HG02588 (cell line): ENCODE measurements at regions not wholly inside any gene's neighbourhood (a gene's known extent, or its start where the extent isn't known, plus 50 kb on each side); places are given as distances from the start of the nearest gene placed in this dataset.

Experiments
- ATAC-seq: cut with Tn5 transposase; IDR thresholded peaks from one replicate; pipeline ENCODE4 v1.9.1; 2021; ENCODE audit warnings: mild to moderate bottlenecking, moderate library complexity; ENCODE audit not compliant: unreplicated experiment

GRCh38 chr21:41689289-41689583 lies 77.6 kb downstream of the RIPK4 start:
- no peak for ATAC-seq

DNA sequence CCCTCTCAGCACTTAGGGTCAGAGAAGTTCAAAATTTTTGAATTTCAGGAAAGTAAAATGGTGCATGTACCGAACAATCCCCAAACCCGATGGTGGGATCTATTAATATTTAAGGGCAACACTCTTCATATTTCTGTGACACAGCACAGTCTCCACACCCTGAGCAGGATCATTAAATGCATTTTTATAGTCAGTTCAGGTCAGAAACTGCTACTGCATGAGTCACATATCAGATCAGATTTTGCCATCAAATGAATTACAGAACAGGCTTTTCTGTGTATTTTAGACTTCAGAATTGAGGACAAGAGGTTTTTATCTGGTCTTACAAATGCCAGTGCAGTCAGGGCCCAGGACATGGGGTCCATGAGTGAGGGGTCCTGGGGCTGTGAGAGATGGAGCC lies 79.2 kb downstream of the RIPK4 start:
- ATAC-seq, result no peak

- no peak for ATAC-seq
These were observed 80.2 kb downstream of the RIPK4 start for GRCh38 chr21:41686664-41687063.

DNA sequence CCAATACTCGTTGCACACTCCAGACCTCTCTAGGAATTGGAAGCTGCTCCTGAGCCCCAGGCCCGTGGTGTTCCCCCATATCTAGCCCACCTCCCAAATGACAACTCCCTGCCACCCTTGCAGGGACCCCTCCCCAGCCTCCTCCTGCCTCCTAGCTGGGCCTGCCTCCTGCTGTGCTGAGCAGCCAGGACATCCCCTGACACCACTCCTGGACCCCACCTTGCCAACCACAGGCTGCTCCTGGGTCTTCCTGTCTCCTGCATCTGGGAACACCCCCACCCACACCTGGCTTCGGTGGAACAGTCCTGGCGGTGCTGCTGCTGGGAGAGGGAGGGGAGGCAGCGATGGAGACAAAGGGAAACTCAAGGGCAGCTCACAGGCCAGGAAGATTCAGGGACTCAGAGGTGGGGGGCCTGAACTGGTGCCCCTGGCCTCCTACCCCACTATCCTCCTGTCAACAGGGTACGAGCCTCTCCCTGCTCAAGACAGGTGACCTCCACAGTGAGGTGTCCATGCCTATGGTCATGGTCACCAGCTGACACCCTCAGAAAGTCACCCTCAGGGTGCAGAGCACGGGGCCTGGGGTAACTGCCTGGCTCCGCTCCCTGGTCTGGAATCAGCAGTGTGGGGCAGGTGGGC lies 81.2 kb downstream of the RIPK4 start:
- no peak for ATAC-seq

- no peak for ATAC-seq
These were observed 82.2 kb downstream of the RIPK4 start for GRCh38 chr21:41684381-41685245.

GRCh38 chr21:41683815-41684214 lies 83.0 kb downstream of the RIPK4 start:
- ATAC-seq, result no peak

DNA sequence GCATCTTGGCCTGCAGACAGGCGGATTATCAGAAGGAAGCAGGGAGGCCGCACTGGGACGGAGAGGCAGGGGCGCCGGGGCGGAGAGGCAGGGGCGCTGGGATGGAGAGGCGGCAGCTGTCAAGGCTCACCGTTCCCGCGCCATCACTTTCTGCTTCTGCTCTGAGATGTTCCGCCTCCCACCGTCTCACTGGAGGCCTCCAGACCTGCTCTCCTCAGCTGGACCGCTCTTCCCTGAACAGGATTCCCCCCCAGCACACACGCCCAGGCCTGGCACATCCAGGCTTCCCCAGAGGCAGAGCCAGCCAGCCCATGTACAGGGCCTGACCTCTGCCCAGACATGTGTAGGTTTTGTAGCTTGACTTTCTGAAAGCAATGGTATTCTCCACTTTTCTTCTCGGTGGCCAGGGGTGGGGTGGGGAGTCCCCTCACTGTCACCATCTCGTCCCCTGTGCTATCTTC lies 84.1 kb downstream of the RIPK4 start:
- no peak for ATAC-seq

DNA sequence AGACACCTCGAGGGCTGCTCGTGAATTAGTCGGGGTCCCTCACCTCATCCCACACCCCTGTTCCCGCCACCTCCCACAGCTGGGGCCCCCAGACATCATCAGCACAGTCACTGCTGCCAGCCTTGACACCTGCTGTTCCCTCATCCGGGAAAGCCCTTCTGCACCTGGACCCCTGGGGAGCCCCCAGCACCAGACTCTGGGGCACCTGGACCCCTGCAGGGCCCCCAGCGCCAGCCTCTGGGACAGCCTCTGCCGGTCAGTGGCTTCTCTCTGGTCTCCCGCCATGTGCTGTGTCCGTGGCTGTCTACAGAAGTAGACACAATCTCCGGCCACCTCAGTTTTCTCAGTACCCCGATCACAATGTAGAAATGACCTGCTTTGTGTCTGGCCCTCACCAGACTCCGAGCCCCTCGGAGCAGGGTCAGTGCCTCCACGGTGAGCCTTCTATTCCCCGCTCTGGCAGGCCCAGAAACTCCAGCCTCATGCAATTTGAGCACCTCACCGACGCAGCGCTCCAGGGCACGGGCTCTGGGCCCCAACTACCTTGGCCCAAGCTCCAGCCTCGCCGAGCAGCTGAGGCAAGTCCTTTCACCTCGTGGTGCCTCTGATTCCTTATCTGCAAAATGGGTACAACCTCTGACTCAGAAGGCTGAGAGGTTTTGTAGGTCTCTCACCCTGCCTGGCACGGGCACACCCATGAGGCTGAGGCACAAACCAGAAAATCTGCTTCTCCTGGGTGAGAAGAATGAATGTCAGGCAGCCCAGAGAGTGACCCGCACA lies 84.7 kb downstream of the RIPK4 start:
- no peak for ATAC-seq

DNA sequence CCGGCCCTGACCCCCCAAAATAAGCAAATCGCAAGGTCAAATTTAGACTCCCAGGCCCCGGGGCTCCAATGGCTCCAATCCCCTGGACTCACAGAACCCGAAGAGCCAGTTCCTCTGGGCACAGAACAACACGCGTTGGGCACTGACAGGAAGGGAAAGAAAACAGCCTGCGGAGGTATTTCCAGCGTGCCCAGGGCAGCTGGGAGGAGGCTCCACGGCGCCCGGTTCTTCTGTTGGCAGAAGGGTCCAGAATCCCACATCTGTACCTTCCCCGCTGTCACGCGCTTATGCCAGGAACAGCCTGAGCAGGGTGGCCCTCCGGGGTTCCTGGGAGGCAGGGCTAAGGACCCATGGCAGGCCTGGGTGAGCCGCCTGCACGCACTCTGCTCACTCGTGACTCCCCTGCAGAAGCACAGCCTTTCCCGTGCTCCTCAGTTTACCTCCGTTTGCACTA lies 85.5 kb downstream of the RIPK4 start:
- ATAC-seq, result no peak

DNA sequence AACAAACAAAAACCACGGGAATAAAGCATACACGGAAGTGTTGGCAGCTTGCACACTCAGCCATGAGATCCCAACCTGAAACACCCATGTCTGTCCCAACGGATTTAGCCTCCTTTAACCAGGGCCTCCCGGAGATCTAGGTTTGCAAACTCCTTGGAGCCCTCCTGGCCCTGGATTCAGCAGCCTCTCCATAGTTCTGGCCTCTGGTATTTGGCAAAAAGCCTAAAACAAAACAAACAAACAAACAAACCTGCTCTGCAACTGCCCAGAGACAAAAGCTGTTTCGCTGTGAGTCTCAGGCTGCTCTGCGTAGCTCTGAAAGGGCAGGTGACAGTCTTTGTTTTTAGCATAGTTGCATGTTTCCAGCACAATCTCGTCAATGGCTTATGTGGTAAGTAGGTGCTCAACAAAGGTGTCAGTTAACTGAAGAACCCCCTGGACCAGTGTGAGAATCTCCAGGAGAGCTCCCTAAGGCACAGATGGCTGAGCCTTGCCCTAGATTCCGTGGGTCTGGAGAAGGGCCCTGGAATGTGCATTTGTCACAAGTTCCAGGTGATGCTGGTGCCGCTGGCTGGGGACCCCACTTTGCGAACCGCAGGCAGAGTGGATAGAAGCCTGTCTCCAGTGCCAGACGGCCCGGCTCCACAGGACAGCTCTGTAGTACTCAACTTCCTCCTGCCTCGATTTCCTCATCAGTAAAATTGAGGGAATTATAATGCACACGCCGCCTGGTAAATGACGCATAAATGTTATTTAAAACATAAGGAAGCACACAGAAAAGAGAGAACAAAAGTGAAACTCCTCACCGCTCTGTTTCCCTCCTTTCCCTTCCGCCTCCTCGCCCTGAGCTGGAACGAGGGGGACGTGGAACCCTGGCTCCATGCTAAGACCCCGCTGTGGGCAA lies 86.2 kb downstream of the RIPK4 start:
- no peak for ATAC-seq

DNA sequence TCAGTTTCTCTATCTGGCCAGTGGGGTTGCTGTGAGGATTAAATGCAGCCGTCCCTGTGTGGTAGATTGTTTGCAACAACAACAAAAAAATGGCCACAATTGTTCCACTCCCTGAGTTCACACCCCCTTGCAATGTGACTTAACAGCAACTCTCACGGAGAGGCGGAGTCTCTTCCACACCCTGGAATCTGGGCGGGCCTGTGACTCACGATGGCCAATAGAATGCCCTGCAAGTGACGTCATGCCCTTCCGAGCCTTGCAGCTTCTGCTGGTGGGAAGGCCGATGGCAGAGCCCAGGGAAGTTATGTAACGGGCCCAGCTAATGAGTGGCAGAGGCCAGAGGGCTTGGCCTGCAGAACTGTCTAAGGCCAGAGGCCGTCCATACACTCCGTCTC lies 87.9 kb downstream of the RIPK4 start:
- ATAC-seq, result no peak

DNA sequence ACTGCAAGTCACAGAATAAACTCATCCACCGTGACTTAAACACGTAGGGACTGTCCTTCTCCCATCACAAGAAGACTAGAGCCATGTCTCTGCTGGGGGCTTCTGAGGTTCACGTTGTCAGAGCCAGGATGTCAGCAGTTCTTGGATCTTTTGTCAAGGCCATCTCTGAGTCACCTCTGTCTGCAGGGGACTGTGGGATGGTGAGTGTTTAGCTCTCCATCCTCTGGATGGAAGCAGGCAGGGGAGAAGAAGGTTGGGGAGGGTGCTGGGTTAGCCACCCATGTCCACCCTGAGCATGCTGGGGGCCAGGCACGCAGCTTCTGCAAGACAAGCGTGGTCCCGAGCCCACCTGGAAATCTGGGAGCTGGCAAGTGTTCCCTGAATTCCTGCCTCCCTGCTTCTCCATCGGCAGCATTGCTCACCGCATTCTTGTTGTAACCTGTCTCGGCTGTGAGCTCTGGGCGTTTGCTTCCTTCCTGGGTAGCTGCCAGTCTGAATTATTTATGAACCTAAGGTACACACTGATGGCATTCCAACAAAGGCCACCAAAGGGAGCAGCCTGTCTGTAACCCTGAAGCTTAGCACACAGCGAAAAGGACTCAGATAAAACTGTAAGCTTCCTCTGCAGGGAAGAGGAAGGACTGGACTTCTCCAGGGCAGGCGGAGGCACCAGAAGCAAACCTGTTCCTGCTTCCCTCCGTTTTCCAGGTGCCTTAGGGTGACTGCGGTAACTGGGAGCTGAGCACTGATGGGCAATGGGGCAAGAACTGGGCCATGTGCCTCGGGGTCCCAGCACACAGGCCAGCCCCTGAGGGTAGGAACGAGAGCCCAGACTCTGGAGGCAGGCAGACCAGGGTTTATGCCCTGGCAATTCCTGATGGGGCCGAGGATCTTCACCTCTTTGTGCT lies 88.6 kb downstream of the RIPK4 start:
- no peak for ATAC-seq

- no peak for ATAC-seq
These were observed 89.2 kb downstream of the RIPK4 start for GRCh38 chr21:41677671-41678015.

GRCh38 chr21:41676198-41676597 lies 90.7 kb downstream of the RIPK4 start:
- ATAC-seq, result no peak

DNA sequence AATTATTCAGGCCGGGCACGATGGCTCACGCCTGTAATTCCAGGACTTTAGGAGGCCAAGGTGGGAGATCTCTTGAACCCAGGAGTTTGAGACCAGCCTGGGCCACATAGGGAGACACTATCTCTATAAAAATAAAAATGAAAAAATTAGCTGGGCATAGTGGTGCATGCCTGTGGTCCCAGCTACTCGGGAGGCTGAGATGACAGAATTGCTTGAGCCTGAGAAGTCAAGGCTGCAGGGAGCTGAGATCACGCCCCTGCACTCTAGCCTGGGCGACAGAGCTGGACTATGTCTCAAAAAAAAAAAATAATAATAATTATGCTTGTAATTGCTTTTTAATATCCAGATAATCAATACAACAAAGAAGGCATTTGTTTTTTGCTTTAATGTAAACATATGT lies 91.3 kb downstream of the RIPK4 start:
- no peak for ATAC-seq

- no peak for ATAC-seq
These were observed 92.5 kb downstream of the RIPK4 start for GRCh38 chr21:41674402-41674801.

DNA sequence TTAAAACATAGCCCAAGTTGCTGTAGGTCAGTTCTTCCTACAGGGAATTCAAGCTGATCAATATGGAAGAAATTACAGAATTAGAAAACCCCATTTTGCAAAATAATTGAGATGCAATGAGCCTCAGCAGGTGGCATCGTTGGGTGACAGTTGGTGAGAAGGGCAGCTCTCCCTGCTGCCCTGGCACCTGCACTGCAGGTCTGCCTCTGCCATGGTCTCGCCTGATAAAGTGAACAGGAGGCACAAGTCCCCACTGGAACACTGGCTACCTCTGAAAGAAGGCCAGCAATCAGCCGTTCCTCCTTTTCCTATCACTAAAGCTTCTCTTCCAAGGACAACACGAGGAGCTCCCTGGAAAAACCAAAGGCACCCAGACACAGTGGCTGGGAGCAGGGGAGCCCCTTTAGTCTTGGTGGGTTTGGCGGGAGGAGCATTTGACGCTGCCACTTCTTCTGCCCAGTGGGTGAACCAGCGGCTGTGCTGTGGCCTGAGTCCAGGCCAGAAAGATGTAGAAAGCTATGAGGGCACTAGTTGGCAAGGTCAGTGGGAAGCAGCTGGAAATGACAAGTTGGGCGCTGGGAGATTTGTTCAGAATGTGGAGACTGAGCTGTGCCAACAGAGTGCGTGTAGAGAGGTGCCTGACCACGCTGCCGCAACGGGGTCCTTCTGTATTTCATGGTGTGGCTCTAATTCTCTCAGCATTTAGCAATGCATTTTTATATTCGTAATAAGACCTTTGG lies 93.1 kb downstream of the RIPK4 start:
- no peak for ATAC-seq

DNA sequence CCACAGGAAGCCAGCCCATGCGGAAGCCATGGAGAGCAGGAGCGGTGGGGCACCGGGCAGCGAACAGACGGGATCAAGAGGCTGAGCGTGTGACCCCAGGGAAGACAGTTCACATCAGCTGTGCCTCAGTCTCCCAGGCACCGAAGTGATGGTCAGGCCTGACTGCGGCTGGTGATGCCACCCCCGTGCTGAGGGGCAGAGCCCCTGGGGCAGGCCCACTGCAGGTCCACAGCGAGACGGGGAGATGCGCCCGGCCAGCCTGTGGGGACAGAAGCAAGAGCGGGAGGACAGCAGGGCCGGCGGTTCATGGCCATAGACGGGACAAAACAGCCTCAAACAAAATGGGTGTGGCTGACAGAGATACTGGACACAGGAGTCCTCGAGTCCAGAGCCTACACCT lies 93.8 kb downstream of the RIPK4 start:
- no peak for ATAC-seq

DNA sequence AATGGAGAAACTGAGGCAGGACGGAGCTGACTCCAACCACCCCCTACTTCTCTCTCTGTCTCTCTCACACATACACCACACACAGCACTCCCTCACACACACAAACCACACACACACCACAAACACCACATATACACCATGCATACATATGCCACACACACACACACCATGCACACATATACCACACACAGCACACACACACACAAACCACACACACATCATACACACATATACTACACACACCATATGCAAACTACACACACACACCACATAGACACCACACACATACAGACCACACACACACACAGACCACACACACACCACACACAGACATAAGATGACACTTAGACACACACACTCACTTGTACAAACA lies 94.3 kb downstream of the RIPK4 start:
- no peak for ATAC-seq
